GM12874 (cell line): ENCODE measurements at regions not wholly inside any gene's neighbourhood (a gene's known extent, or its start where the extent isn't known, plus 50 kb on each side); places are given as distances from the start of the nearest gene placed in this dataset.

ENCODE experiments used
- CTCF ChIP-seq: IDR thresholded peaks from 2 replicates; pipeline ENCODE4 v1.5.1; 2011; ENCODE audit warnings: low read depth, mild to moderate bottlenecking, control low read depth, low read length, moderate library complexity; ENCODE audit not compliant: insufficient read depth

- no peak for TF ChIP-seq CTCF
Observed at GRCh38 chr5:8953016-8953415, 592.9 kb downstream of the SEMA5A start.

GRCh38 chr5:8953911-8954438 lies 591.9 kb downstream of the SEMA5A start:
- TF ChIP-seq CTCF: no peak

GRCh38 chr5:8954801-8955200 lies 591.1 kb downstream of the SEMA5A start:
- TF ChIP-seq CTCF: no peak

- no peak for TF ChIP-seq CTCF
Observed at GRCh38 chr5:8956659-8957058, 589.2 kb downstream of the SEMA5A start.

GRCh38 chr5:8958602-8959001 lies 587.3 kb downstream of the SEMA5A start:
- no peak for TF ChIP-seq CTCF

- no peak for TF ChIP-seq CTCF
Observed at GRCh38 chr5:8961219-8961618, 584.7 kb downstream of the SEMA5A start.

- no peak for TF ChIP-seq CTCF
Observed at GRCh38 chr5:8961956-8962355, 583.9 kb downstream of the SEMA5A start.

- no peak for TF ChIP-seq CTCF
Observed at GRCh38 chr5:8981016-8981415, 564.9 kb downstream of the SEMA5A start.
